Psoas muscle (tissue), 7 donors: ENCODE measurements at regions not wholly inside any gene's neighbourhood (a gene's known extent, or its start where the extent isn't known, plus 50 kb on each side); places are given as distances from the start of the nearest gene placed in this dataset.
A peak's percentile ranks its signal among the peaks of the same experiment; 100 is the strongest.

Source experiments
- ATAC-seq, 4 donors: fragments of 200-7000 bp; cut with Tn5 transposase; one replicate each; pipeline ENCODE4 v1.9.1; 2020; ENCODE audit warnings: moderate library complexity in 3 of 4, mild to moderate bottlenecking in 2 of 4
- DNase-seq, 2 donors: peaks; one replicate each; pipeline ENCODE4 v3.0.0-alpha.2; 2020
- H3K27ac ChIP-seq: fragments of 200-600 bp; one replicate; pipeline ENCODE4 v1.8.0; 2022
- H3K27me3 ChIP-seq, 3 donors: fragments of 200-600 bp in 1 of 3; one replicate each; pipeline versions ENCODE4 v1.6.1 to v1.8.0; 2013 to 2022; ENCODE audit warnings: low read length in 2 of 3, mild to moderate bottlenecking in 2 of 3, moderate library complexity in 1 of 3; ENCODE audit not compliant: insufficient read depth in 3 of 3
- H3K36me3 ChIP-seq, 2 donors: fragments of 200-600 bp in 1 of 2; one replicate each; pipeline versions ENCODE4 v1.6.1 to v1.8.0; 2013 to 2022; ENCODE audit warnings: low read depth in 1 of 2, mild to moderate bottlenecking in 1 of 2, moderate library complexity in 1 of 2; ENCODE audit not compliant: insufficient read depth in 1 of 2
- H3K4me1 ChIP-seq: fragments of 200-600 bp; one replicate; pipeline ENCODE4 v1.8.0; 2022
- H3K4me3 ChIP-seq: fragments of 200-600 bp; one replicate; pipeline ENCODE4 v1.8.0; 2022; ENCODE audit warnings: mild to moderate bottlenecking
- H3K9me3 ChIP-seq: fragments of 200-600 bp; one replicate; pipeline ENCODE4 v1.8.0; 2022
- WGBS, 3 donors: extraction: QIAGEN DNeasy Blood & Tissue Kit; methylation state at CpG; one replicate each; pipeline versions ENCODE4 v1.1.6 to v1.1.7; 2013; 5-methylcytosine and 5-hydroxymethylcytosine counted together
- intact Hi-C, 2 donors: fragments of 100-400 bp; cut with DNase I; formaldehyde crosslinking; loops; one replicate each; pipeline versions ENCODE4 v1.11.0 to v1.14.2; 2022
- TF ChIP-seq, protein P1 (sequence below): fragments of 200-600 bp; IDR thresholded peaks from one replicate; pipeline ENCODE4 v1.8.0; 2022; ENCODE audit warnings: antibody characterized with exemption
- donor health status: healthy with polysubstance abuse.
- donor health status: DM: no; HTN: no; CAD: no; lungs with moderate emphysema.
- donor health status: Bipolar disorder and iron deficiency.
- donor health status: healthy.
- donor health status: DM: yes; HTN: yes; CAD: no.
- donor health status: DM: no; HTN: no; CAD: no.
- donor health status: DM: yes; HTN: yes; CAD: no.

DNA sequence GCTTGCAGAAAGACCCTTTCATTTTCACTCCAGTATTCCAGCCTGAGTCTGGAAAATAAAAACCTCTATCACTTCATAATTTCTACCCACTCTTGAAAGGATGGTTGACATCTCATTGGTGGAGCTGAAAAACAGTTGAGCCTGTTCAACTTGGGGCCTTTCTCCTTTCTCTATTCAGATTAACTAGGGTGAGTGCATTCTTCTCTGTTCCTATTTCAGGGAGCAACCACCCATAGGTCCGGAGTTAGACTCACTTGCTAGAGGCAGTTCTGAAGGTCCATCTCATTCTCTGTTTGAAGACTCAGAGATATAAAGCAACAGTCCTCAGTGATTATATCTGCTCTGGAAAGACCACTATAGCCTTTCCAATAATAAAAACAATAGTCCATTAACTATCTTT lies 167.9 kb upstream of the SPOPL start:
- no peaks in the 10 kb centered on the region for H3K36me3 ChIP-seq
- no peak for ATAC-seq
- WGBS, 3 donors: 86 to 96% (median 93%) methylated on average over 1 of the region's 1 CpG
- intact Hi-C loops: no loop called here
- no peak for DNase-seq
- H3K27me3 ChIP-seq: no peaks in the 10 kb centered on the region
- no peaks in the 10 kb centered on the region for H3K4me1 ChIP-seq
- H3K9me3 ChIP-seq: no peaks in the 10 kb centered on the region
- no peak overlapping the region for H3K27ac ChIP-seq
- TF ChIP-seq, protein P1, sequence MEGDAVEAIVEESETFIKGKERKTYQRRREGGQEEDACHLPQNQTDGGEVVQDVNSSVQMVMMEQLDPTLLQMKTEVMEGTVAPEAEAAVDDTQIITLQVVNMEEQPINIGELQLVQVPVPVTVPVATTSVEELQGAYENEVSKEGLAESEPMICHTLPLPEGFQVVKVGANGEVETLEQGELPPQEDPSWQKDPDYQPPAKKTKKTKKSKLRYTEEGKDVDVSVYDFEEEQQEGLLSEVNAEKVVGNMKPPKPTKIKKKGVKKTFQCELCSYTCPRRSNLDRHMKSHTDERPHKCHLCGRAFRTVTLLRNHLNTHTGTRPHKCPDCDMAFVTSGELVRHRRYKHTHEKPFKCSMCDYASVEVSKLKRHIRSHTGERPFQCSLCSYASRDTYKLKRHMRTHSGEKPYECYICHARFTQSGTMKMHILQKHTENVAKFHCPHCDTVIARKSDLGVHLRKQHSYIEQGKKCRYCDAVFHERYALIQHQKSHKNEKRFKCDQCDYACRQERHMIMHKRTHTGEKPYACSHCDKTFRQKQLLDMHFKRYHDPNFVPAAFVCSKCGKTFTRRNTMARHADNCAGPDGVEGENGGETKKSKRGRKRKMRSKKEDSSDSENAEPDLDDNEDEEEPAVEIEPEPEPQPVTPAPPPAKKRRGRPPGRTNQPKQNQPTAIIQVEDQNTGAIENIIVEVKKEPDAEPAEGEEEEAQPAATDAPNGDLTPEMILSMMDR: no peak
- H3K4me3 ChIP-seq: no peak overlapping the region

DNA sequence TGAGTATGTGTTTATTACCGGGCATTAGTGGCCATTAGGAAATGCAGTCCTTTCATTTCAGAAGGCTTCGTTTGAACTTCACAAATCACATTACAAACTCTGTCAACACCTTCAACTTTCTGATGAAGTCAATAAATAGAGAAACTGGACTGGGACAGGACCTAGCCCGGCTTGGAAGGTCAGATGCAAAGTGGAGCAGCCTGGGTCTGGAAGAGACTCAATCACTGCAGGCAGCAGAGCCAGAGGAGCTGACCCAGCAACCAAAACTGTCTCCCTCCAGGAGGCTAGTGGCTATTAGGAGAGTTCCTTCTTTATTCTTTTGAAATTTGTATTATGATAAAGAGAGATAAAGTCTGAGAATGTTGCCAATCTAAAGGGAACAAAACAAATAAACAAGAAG lies 167.2 kb upstream of the SPOPL start:
- WGBS, 3 donors: 28 to 49% (median 30%) methylated on average over 3 of the region's 3 CpGs
- H3K4me1 ChIP-seq: no peaks in the 10 kb centered on the region
- intact Hi-C loops: no loop called here
- DNase-seq: peak in 1 of 2 donors; percentile 44
- ATAC-seq: no peak
- H3K27ac ChIP-seq: no peak overlapping the region
- H3K36me3 ChIP-seq: no peaks in the 10 kb centered on the region
- no peak overlapping the region for H3K4me3 ChIP-seq
- no peaks in the 10 kb centered on the region for H3K27me3 ChIP-seq
- H3K9me3 ChIP-seq: no peaks in the 10 kb centered on the region
- TF ChIP-seq, protein P1: no peak

DNA sequence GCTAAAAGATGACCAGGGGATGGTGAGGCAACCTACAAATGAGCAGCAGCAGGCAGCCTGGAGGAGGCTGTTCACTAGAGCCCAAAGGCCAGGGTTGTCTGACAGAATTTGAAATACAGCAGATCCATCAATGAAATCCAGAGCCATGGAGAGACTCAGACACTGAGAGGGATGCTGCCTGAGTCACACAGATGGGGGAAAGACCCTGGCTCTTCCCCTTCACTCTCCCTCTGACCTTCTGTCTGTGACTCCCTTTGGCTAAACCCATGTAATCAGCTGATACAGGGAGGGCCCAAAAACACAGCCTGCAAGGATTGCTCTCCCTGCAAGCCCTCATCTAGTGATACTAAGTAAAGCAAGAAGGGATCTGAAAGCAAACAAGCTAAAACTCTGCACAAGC lies 166.5 kb upstream of the SPOPL start:
- Histone ChIP-seq H3K27ac (no peak overlapping the region), H3K4me1 (no peaks in the 10 kb centered on the region), H3K36me3 (no peaks in the 10 kb centered on the region), H3K4me3 (no peak overlapping the region), H3K9me3 (no peaks in the 10 kb centered on the region), H3K27me3 (no peaks in the 10 kb centered on the region)
- intact Hi-C loops: no loop called here
- TF ChIP-seq, protein P1: no peak
- ATAC-seq (no peak), DNase-seq (peak in 1 of 2 donors; percentile 12)

DNA sequence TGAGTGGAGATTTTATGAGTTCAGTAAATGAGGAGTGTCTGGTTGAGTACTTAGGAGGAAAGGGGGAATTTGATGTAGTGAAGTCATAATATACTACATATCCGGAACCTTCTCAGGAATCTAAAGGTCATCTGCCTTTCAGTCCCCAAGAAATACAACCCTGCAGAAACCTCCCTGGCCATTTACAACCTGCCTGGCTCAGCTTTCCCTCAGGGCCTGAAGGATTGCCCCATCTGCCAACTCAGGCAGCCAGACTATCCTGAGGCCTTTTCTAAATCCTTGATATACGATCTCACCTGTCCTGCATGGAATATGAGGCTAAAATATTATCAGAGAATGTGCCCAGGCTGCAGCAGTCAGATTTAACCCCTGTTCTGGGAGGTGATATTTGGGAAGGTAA lies 165.4 kb upstream of the SPOPL start:
- no peak for ATAC-seq
- TF ChIP-seq, protein P1: no peak
- Histone ChIP-seq H3K27ac (no peak overlapping the region), H3K4me3 (no peak overlapping the region), H3K4me1 (no peaks in the 10 kb centered on the region), H3K9me3 (no peaks in the 10 kb centered on the region), H3K36me3 (no peaks in the 10 kb centered on the region), H3K27me3 (no peaks in the 10 kb centered on the region)
- DNase-seq: no peak
- intact Hi-C loops: no loop called here
- WGBS, 3 donors: 35 to 58% (median 36%) methylated on average over 2 of the region's 2 CpGs

DNA sequence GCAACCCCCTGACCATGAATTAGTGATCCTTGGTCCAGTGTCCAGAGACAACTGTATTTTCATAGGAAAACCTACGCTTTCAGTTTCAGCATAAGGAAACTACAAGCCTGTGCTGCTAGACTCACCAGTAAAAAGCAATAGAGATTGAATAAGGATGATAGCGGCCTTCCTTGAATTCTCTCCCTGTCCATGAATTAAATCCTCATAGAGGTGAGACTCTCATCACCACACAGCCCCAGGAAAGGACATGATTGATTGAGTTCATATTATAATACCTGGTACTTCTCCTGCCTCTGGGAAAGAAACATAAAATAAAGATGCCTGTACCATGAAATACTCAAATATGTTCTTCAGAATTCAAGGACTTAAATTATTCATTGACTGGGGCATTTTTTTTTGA lies 146.3 kb upstream of the SPOPL start:
- Histone ChIP-seq H3K4me3 (no peak overlapping the region), H3K9me3 (no peaks in the 10 kb centered on the region), H3K4me1 (no peaks in the 10 kb centered on the region), H3K27me3 (no peaks in the 10 kb centered on the region), H3K36me3 (no peaks in the 10 kb centered on the region), H3K27ac (no peak overlapping the region)
- ATAC-seq (no peak), DNase-seq (no peak)
- intact Hi-C loops: no loop called here
- TF ChIP-seq, protein P1: no peak
- WGBS, 3 donors: 95 to 96% (median 96%) methylated on average over 2 of the region's 2 CpGs
